NB4 (cell line): ENCODE measurements at regions not wholly inside any gene's neighbourhood (a gene's known extent, or its start where the extent isn't known, plus 50 kb on each side); places are given as distances from the start of the nearest gene placed in this dataset.
"Not testable (repeated sequence)": the region's sequence is repeated elsewhere in the genome, so short reads cannot be mapped to it uniquely, and the experiment has no call there.

Experiments
- MYC ChIP-seq: IDR thresholded peaks from 2 replicates; pipeline ENCODE4 v1.6.1; 2011; ENCODE audit warnings: low read depth, low read length
- POLR2A ChIP-seq: IDR thresholded peaks from 2 replicates; pipeline ENCODE4 v1.6.1; 2011; ENCODE audit warnings: mild to moderate bottlenecking; ENCODE audit not compliant: insufficient read length; ENCODE audit errors: extremely low read depth
- TF ChIP-seq, protein P1 (sequence below): IDR thresholded peaks from one replicate; pipeline ENCODE4 v1.5.1; 2012; ENCODE audit warnings: low read depth, low read length
- TF ChIP-seq, protein P2 (sequence below): IDR thresholded peaks from 2 replicates; pipeline ENCODE4 v1.6.1; 2011; ENCODE audit warnings: low read depth, low read length

DNA sequence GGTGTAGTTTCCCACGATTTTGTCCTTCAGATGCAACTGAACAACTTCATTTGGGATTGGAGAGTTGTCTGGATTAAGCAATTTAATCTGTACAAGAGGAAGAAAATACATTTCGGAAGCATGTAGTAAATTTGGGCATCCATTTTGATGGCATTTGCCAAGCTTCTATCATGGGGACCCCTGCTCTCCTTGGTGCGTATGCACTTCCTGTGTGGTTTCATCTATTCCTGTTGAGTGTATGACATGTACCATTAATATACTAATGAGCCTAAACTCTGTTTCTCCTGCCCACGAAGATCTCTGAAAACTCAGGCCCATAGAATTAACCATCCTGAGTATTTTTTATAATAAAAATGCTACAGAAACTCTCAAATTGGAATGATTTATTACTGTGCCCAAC is 105.2 kb downstream of the DDX11 start:
- TF ChIP-seq, protein P1, sequence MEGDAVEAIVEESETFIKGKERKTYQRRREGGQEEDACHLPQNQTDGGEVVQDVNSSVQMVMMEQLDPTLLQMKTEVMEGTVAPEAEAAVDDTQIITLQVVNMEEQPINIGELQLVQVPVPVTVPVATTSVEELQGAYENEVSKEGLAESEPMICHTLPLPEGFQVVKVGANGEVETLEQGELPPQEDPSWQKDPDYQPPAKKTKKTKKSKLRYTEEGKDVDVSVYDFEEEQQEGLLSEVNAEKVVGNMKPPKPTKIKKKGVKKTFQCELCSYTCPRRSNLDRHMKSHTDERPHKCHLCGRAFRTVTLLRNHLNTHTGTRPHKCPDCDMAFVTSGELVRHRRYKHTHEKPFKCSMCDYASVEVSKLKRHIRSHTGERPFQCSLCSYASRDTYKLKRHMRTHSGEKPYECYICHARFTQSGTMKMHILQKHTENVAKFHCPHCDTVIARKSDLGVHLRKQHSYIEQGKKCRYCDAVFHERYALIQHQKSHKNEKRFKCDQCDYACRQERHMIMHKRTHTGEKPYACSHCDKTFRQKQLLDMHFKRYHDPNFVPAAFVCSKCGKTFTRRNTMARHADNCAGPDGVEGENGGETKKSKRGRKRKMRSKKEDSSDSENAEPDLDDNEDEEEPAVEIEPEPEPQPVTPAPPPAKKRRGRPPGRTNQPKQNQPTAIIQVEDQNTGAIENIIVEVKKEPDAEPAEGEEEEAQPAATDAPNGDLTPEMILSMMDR = not testable (repeated sequence)
- not testable (repeated sequence) for TF ChIP-seq MYC, POLR2A
- TF ChIP-seq, protein P2, sequence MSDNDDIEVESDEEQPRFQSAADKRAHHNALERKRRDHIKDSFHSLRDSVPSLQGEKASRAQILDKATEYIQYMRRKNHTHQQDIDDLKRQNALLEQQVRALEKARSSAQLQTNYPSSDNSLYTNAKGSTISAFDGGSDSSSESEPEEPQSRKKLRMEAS = not testable (repeated sequence)
